ENCODE measurements at regions not wholly inside any gene's neighbourhood (a gene's known extent, or its start where the extent isn't known, plus 50 kb on each side); places are given as distances from the start of the nearest gene placed in this dataset.

DNA sequence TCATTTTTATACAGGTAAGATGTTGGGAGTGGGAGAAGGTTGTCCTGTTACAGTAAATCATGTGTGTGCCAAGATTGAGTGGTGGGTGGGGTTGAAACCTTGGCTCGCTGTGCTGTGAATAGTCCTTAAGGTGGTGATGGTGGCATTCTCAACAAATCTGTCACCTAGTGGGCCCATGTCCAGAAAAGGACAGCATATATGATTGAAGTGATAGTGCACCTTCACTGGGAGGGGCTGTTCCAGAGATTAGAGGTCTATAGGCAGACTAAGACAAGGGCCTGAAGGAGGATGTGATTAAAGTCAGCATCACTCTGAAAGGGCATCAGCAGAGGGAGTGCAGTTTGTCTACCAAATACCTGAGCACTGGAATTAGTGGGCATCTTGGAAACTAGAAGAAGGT, 374.2 kb upstream of the C2CD4B start:
- intact Hi-C loops (cut with micrococcal nuclease; ENCODE audit: unreplicated experiment): loop anchor here (10.0 kb wide), 1 partner anchor 144 kb away; the partner anchor contains the start of gene TLN2
- Histone ChIP-seq H3K4me1 (ENCODE audit: insufficient read depth, low read length, poor library complexity, severe bottlenecking) (no peaks in the 10 kb centered on the region), H3K9me3 (ENCODE audit: low read depth, low read length, poor library complexity, severe bottlenecking) (no peaks in the 10 kb centered on the region), H3K27ac (ENCODE audit: low read depth, low read length, poor library complexity, severe bottlenecking) (no peak overlapping the region), H3K27me3 (replicated peaks; ENCODE audit: insufficient read depth, low read depth, low read length, poor library complexity) (no peaks in the 10 kb centered on the region), H3K36me3 (ENCODE audit: insufficient read depth, low read length, poor library complexity, severe bottlenecking) (no peaks in the 10 kb centered on the region), H3K4me3 (ENCODE audit: low read depth, low read length, poor library complexity, severe bottlenecking) (no peak overlapping the region)
- no peak for DNase-seq (ENCODE audit: low spot score)
- no TSS peak for BruUV-seq (replicated peaks)
- CTCF ChIA-PET: no interaction called here
- POLR2A ChIA-PET (ENCODE audit: low non-redundant PET): no interaction called here
- TF ChIP-seq, protein P1, sequence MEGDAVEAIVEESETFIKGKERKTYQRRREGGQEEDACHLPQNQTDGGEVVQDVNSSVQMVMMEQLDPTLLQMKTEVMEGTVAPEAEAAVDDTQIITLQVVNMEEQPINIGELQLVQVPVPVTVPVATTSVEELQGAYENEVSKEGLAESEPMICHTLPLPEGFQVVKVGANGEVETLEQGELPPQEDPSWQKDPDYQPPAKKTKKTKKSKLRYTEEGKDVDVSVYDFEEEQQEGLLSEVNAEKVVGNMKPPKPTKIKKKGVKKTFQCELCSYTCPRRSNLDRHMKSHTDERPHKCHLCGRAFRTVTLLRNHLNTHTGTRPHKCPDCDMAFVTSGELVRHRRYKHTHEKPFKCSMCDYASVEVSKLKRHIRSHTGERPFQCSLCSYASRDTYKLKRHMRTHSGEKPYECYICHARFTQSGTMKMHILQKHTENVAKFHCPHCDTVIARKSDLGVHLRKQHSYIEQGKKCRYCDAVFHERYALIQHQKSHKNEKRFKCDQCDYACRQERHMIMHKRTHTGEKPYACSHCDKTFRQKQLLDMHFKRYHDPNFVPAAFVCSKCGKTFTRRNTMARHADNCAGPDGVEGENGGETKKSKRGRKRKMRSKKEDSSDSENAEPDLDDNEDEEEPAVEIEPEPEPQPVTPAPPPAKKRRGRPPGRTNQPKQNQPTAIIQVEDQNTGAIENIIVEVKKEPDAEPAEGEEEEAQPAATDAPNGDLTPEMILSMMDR (conservative IDR thresholded peaks at IDR 0.05; ENCODE audit: low read depth, low read length): no peak
- no peak for TF ChIP-seq EZH2 (IDR thresholded peaks at IDR 0.05; ENCODE audit: borderline replicate concordance, low read depth, low read length, poor library complexity, severe bottlenecking)

DNA sequence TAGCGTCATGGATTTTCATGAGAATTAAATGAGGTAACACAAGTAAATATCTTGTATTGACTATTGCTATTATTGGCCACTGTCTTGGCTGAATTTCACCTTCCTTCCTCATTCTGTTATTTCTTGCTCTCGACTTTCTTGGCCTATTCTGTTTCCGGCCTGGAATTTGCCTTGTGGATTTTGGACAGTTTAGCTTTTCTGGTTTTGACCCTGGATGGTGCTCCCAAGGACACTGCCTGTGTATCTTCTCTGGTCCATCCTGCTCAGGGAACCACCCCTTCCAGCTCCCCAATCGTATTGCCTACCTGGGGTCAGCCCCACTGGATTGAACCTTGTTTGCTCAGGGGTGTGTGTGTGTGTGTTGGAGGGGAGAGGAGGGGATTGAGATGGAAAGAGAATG, 376.2 kb upstream of the C2CD4B start:
- CTCF ChIA-PET: no interaction called here
- no peaks in the 10 kb centered on the region for H3K36me3 ChIP-seq (ENCODE audit: insufficient read depth, low read length, poor library complexity, severe bottlenecking)
- intact Hi-C loops (cut with micrococcal nuclease; ENCODE audit: unreplicated experiment): no loop called here
- TF ChIP-seq EZH2 (IDR thresholded peaks at IDR 0.05; ENCODE audit: borderline replicate concordance, low read depth, low read length, poor library complexity, severe bottlenecking): no peak
- TF ChIP-seq, protein P1 (conservative IDR thresholded peaks at IDR 0.05; ENCODE audit: low read depth, low read length): no peak
- H3K4me1 ChIP-seq (ENCODE audit: insufficient read depth, low read length, poor library complexity, severe bottlenecking): peaks cover 11% of the 10 kb centered on the region
- POLR2A ChIA-PET (ENCODE audit: low non-redundant PET): no interaction called here
- BruUV-seq (replicated peaks): no TSS peak
- H3K27me3 ChIP-seq (replicated peaks; ENCODE audit: insufficient read depth, low read depth, low read length, poor library complexity): no peaks in the 10 kb centered on the region
- no peak for DNase-seq (ENCODE audit: low spot score)
- H3K27ac ChIP-seq (ENCODE audit: low read depth, low read length, poor library complexity, severe bottlenecking): no peak overlapping the region
- no peak overlapping the region for H3K4me3 ChIP-seq (ENCODE audit: low read depth, low read length, poor library complexity, severe bottlenecking)
- H3K9me3 ChIP-seq (ENCODE audit: low read depth, low read length, poor library complexity, severe bottlenecking): no peaks in the 10 kb centered on the region

DNA sequence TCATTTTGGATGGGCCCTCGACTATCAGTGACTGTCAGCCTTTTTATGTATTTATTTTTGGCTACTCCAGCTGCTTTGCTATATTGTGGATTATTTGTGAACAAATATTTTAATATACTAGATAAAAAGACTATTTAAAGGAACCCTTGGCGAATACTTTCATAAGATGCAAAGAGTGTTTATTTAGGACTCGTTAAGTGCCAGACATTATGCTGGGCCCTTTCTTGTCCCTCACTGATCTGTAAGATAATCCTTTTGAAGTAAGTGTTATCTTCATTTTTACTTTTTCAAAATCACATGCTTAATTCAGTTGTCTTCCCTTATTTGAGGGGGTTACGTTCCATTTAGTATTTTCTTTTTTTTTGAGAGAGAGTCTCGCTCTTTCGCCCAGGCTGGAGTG, 376.8 kb upstream of the C2CD4B start:
- no peak overlapping the region for H3K4me3 ChIP-seq (ENCODE audit: low read depth, low read length, poor library complexity, severe bottlenecking)
- CTCF ChIA-PET: no interaction called here
- H3K36me3 ChIP-seq (ENCODE audit: insufficient read depth, low read length, poor library complexity, severe bottlenecking): no peaks in the 10 kb centered on the region
- no peaks in the 10 kb centered on the region for H3K9me3 ChIP-seq (ENCODE audit: low read depth, low read length, poor library complexity, severe bottlenecking)
- DNase-seq (ENCODE audit: low spot score): no peak
- intact Hi-C loops (cut with micrococcal nuclease; ENCODE audit: unreplicated experiment): no loop called here
- POLR2A ChIA-PET (ENCODE audit: low non-redundant PET): no interaction called here
- H3K27me3 ChIP-seq (replicated peaks; ENCODE audit: insufficient read depth, low read depth, low read length, poor library complexity): no peaks in the 10 kb centered on the region
- no peak overlapping the region for H3K27ac ChIP-seq (ENCODE audit: low read depth, low read length, poor library complexity, severe bottlenecking)
- peaks cover 11% of the 10 kb centered on the region for H3K4me1 ChIP-seq (ENCODE audit: insufficient read depth, low read length, poor library complexity, severe bottlenecking)
- no TSS peak for BruUV-seq (replicated peaks)
- TF ChIP-seq, protein P1 (conservative IDR thresholded peaks at IDR 0.05; ENCODE audit: low read depth, low read length): no peak
- TF ChIP-seq EZH2 (IDR thresholded peaks at IDR 0.05; ENCODE audit: borderline replicate concordance, low read depth, low read length, poor library complexity, severe bottlenecking): no peak

Data from A673 (cell line).